GM19328 (cell line): ENCODE measurements at regions not wholly inside any gene's neighbourhood (a gene's known extent, or its start where the extent isn't known, plus 50 kb on each side); places are given as distances from the start of the nearest gene placed in this dataset.
"Not testable (repeated sequence)": the region's sequence is repeated elsewhere in the genome, so short reads cannot be mapped to it uniquely, and the experiment has no call there.

Experiments used
- ATAC-seq: cut with Tn5 transposase; IDR thresholded peaks from one replicate; pipeline ENCODE4 v1.9.1; 2021; ENCODE audit warnings: mild to moderate bottlenecking, moderate library complexity; ENCODE audit not compliant: unreplicated experiment

- ATAC-seq: no peak
Measured at GRCh38 chr5:12204761-12205160, 300.5 kb upstream of the CTNND2 start.

- ATAC-seq: no peak
Measured at GRCh38 chr5:12193536-12193935, 289.3 kb upstream of the CTNND2 start.

GRCh38 chr5:12183003-12183402, 278.8 kb upstream of the CTNND2 start:
- ATAC-seq: no peak

- no peak for ATAC-seq
Measured at GRCh38 chr5:12177851-12178250, 273.6 kb upstream of the CTNND2 start.

GRCh38 chr5:12177225-12177624, 273.0 kb upstream of the CTNND2 start:
- ATAC-seq: no peak

GRCh38 chr5:12175914-12176585, 271.8 kb upstream of the CTNND2 start:
- no peak for ATAC-seq

- no peak for ATAC-seq
Measured at GRCh38 chr5:12174734-12175133, 270.5 kb upstream of the CTNND2 start.

- no peak for ATAC-seq
Measured at GRCh38 chr5:12169536-12169935, 265.3 kb upstream of the CTNND2 start.

GRCh38 chr5:12162863-12163262, 258.6 kb upstream of the CTNND2 start:
- no peak for ATAC-seq

- ATAC-seq: no peak
Measured at GRCh38 chr5:12147513-12147912, 243.3 kb upstream of the CTNND2 start.

GRCh38 chr5:12141496-12141895, 237.2 kb upstream of the CTNND2 start:
- no peak for ATAC-seq

- ATAC-seq: no peak
Measured at GRCh38 chr5:12133520-12133919, 229.3 kb upstream of the CTNND2 start.

GRCh38 chr5:12131020-12131419, 226.8 kb upstream of the CTNND2 start:
- not testable (repeated sequence) for ATAC-seq

GRCh38 chr5:12125895-12126294, 221.6 kb upstream of the CTNND2 start:
- ATAC-seq: no peak

GRCh38 chr5:12119657-12120056, 215.4 kb upstream of the CTNND2 start:
- no peak for ATAC-seq

GRCh38 chr5:12114075-12114474, 209.8 kb upstream of the CTNND2 start:
- ATAC-seq: no peak

- ATAC-seq: no peak
Measured at GRCh38 chr5:12113062-12113461, 208.8 kb upstream of the CTNND2 start.

- no peak for ATAC-seq
Measured at GRCh38 chr5:12111261-12111660, 207.0 kb upstream of the CTNND2 start.

GRCh38 chr5:12110629-12111028, 206.4 kb upstream of the CTNND2 start:
- no peak for ATAC-seq

- no peak for ATAC-seq
Measured at GRCh38 chr5:12109075-12109688, 204.9 kb upstream of the CTNND2 start.

- no peak for ATAC-seq
Measured at GRCh38 chr5:12102151-12102550, 197.9 kb upstream of the CTNND2 start.

- ATAC-seq: no peak
Measured at GRCh38 chr5:12100542-12100941, 196.3 kb upstream of the CTNND2 start.

- ATAC-seq: no peak
Measured at GRCh38 chr5:12099296-12099695, 195.1 kb upstream of the CTNND2 start.
